Mesenchymal stem cell (in vitro differentiated cells and primary cell): ENCODE measurements at regions not wholly inside any gene's neighbourhood (a gene's known extent, or its start where the extent isn't known, plus 50 kb on each side); places are given as distances from the start of the nearest gene placed in this dataset.
"Not testable (repeated sequence)": the region's sequence is repeated elsewhere in the genome, so short reads cannot be mapped to it uniquely, and the experiment has no call there.

ENCODE experiments used
- DNase-seq: peaks from one replicate; pipeline ENCODE4 v3.0.0-alpha.2; 2013
- H2AFZ ChIP-seq: one replicate; pipeline ENCODE4 v1.6.1; 2013; ENCODE audit warnings: low read depth, mild to moderate bottlenecking, control low read depth, inconsistent platforms, low read length, moderate library complexity
- H2AK5ac ChIP-seq: 2 replicates; pipeline ENCODE4 v1.6.1; 2013; ENCODE audit warnings: low read length, moderate library complexity, mild to moderate bottlenecking, inconsistent platforms; ENCODE audit not compliant: severe bottlenecking
- H2BK120ac ChIP-seq: one replicate; pipeline ENCODE4 v1.6.1; 2013; ENCODE audit warnings: low read depth, mild to moderate bottlenecking, inconsistent platforms, low read length, moderate library complexity
- H2BK12ac ChIP-seq, 2 experiments: one replicate each; pipeline ENCODE4 v1.6.1; 2013; ENCODE audit warnings: inconsistent platforms in 2 of 2, low read length in 2 of 2, mild to moderate bottlenecking in 2 of 2, moderate library complexity in 2 of 2, control low read depth in 1 of 2
- H2BK15ac ChIP-seq: one replicate; pipeline ENCODE4 v1.6.1; 2013; ENCODE audit warnings: mild to moderate bottlenecking, low read depth, inconsistent platforms; ENCODE audit not compliant: poor library complexity, severe bottlenecking
- H2BK5ac ChIP-seq: 2 replicates; pipeline ENCODE4 v1.6.1; 2013; ENCODE audit warnings: low read depth, mild to moderate bottlenecking, low read length, control low read depth, inconsistent platforms; ENCODE audit not compliant: poor library complexity, severe bottlenecking
- H3K14ac ChIP-seq, 2 experiments: one replicate each; pipeline ENCODE4 v1.6.1; 2013; ENCODE audit warnings: inconsistent platforms in 2 of 2, low read length in 2 of 2, control low read depth in 1 of 2, mild to moderate bottlenecking in 1 of 2, moderate library complexity in 1 of 2
- H3K18ac ChIP-seq, 2 experiments: one replicate each; pipeline ENCODE4 v1.6.1; 2013; ENCODE audit warnings: inconsistent platforms in 2 of 2, low read length in 2 of 2, control low read depth in 1 of 2, low read depth in 1 of 2, mild to moderate bottlenecking in 1 of 2
- H3K23ac ChIP-seq, 2 experiments: one replicate each; pipeline ENCODE4 v1.6.1; 2013; ENCODE audit warnings: inconsistent platforms in 2 of 2, low read length in 2 of 2, mild to moderate bottlenecking in 2 of 2, moderate library complexity in 2 of 2, control low read depth in 1 of 2
- H3K27ac ChIP-seq: 2 replicates; pipeline ENCODE4 v1.5.1; 2013; ENCODE audit warnings: mild to moderate bottlenecking, moderate library complexity, low read length, control low read depth, inconsistent platforms; ENCODE audit not compliant: poor library complexity, severe bottlenecking
- H3K27me3 ChIP-seq, 2 experiments: 2 replicates each; pipeline versions ENCODE4 v1.6.1 to v1.7.0; 2013; ENCODE audit warnings: low read length in 2 of 2, mild to moderate bottlenecking in 2 of 2, moderate library complexity in 2 of 2, control low read depth in 1 of 2, inconsistent platforms in 1 of 2; ENCODE audit not compliant: control insufficient read depth in 1 of 2, insufficient read depth in 1 of 2
- H3K36me3 ChIP-seq, 2 experiments: 2 replicates each; pipeline versions ENCODE4 v1.6.1 to v1.7.0; 2013; ENCODE audit warnings: low read length in 2 of 2, control low read depth in 1 of 2, inconsistent platforms in 1 of 2, low read depth in 1 of 2, mild to moderate bottlenecking in 1 of 2; ENCODE audit not compliant: insufficient read depth in 2 of 2, control insufficient read depth in 1 of 2
- H3K4ac ChIP-seq, 2 experiments: one replicate each; pipeline ENCODE4 v1.6.1; 2013; ENCODE audit warnings: inconsistent platforms in 2 of 2, low read length in 2 of 2, mild to moderate bottlenecking in 2 of 2, moderate library complexity in 2 of 2, control low read depth in 1 of 2, low read depth in 1 of 2
- H3K4me1 ChIP-seq: 2 replicates; pipeline ENCODE4 v1.6.1; 2013; ENCODE audit warnings: low read depth, low read length, control low read depth; ENCODE audit not compliant: control insufficient read depth, insufficient read depth
- H3K4me2 ChIP-seq: 2 replicates; pipeline ENCODE4 v1.6.1; 2013; ENCODE audit warnings: low read length, mild to moderate bottlenecking, inconsistent platforms; ENCODE audit not compliant: poor library complexity, severe bottlenecking
- H3K4me3 ChIP-seq, 2 experiments: 2 replicates each; pipeline versions ENCODE4 v1.5.1 to v1.7.0; 2013; ENCODE audit warnings: low read length in 2 of 2, mild to moderate bottlenecking in 2 of 2, control low read depth in 1 of 2, low read depth in 1 of 2; ENCODE audit not compliant: insufficient read depth in 1 of 2
- H3K79me1 ChIP-seq: replicated peaks from 2 replicates; pipeline ENCODE4 v1.6.1; 2013; ENCODE audit warnings: mild to moderate bottlenecking, control low read depth, low read length, inconsistent platforms; ENCODE audit not compliant: poor library complexity, severe bottlenecking
- H3K9ac ChIP-seq: 2 replicates; pipeline ENCODE4 v1.7.0; 2013; ENCODE audit warnings: mild to moderate bottlenecking, low read length, moderate library complexity
- H3K9me3 ChIP-seq: 2 replicates; pipeline ENCODE4 v1.7.0; 2013; ENCODE audit warnings: mild to moderate bottlenecking, low read length; ENCODE audit not compliant: control insufficient read depth
- H4K8ac ChIP-seq: one replicate; pipeline ENCODE4 v1.6.1; 2013; ENCODE audit warnings: inconsistent platforms, mild to moderate bottlenecking, low read length, moderate library complexity
- H4K91ac ChIP-seq: one replicate; pipeline ENCODE4 v1.6.1; 2013; ENCODE audit warnings: mild to moderate bottlenecking, low read length, inconsistent platforms
- WGBS: methylation state at CpG from one replicate; pipeline ENCODE4 v1.1.7; 2013; ENCODE audit warnings: mixed read lengths; 5-methylcytosine and 5-hydroxymethylcytosine counted together

DNA sequence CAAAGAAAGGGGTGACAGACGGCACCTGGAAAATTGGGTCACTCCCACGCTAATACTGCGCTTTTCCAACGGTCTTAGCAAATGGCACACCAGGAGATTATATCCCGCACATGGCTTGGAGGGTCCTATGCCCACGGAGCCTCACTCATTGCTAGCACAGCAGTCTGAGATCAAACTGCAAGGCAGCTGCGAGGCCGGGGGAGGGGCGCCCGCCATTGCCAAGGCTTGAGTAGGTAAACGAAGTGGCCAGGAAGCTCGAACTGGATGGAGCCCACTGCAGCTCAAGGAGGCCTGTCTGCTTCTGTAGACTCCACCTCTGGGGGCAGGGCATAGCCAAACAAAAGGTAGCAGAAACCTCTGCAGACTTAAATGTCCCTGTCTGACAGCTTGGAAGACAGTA, 676.8 kb downstream of the BCKDHB start:
- not testable (repeated sequence) for H3K23ac ChIP-seq, H3K4me1 ChIP-seq, H3K4me3 ChIP-seq, H3K36me3 ChIP-seq, H3K9me3 ChIP-seq, H2BK120ac ChIP-seq, H3K4ac ChIP-seq, H3K9ac ChIP-seq, H3K79me1 ChIP-seq, H3K18ac ChIP-seq, H3K27ac ChIP-seq, H3K4me2 ChIP-seq, H2BK5ac ChIP-seq, H3K14ac ChIP-seq, H3K27me3 ChIP-seq, H2BK15ac ChIP-seq, DNase-seq, H2AK5ac ChIP-seq, H2AFZ ChIP-seq, H4K91ac ChIP-seq, H4K8ac ChIP-seq, H2BK12ac ChIP-seq
- WGBS, result 97% methylated on average over 12 of the region's 12 CpGs

DNA sequence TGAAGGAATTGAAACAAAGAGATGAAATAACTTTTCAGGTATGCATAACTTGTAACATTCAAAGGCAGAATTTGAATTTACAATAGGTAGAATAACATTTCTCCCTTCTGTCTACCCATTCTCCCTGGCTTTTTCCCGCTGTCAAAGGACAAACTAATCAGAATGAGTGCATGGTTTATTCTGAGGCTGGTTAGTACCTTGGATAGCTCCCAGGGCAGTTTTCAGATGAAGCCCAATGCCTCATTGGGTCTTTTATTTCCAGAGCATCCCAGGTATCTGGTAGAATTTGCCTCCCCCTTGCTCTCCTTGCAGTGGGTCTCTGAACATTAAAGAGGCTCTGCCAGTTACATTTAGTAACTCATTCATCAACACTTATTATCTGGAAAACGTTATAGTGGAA, 665.5 kb downstream of the BCKDHB start:
- H3K9me3 ChIP-seq, result no peaks in the 10 kb centered on the region
- peak; percentile 48 for DNase-seq
- H4K8ac ChIP-seq, result no peak overlapping the region
- peaks cover 2% of the 10 kb centered on the region for H3K4me1 ChIP-seq
- no peak overlapping the region for H3K9ac ChIP-seq
- H3K79me1 ChIP-seq, result no peaks in the 10 kb centered on the region
- no peak overlapping the region for H3K14ac ChIP-seq
- H3K4ac ChIP-seq, result no peak overlapping the region
- no peak overlapping the region for H4K91ac ChIP-seq
- no peak overlapping the region for H2BK5ac ChIP-seq
- H2BK12ac ChIP-seq, result no peak overlapping the region
- H3K27ac ChIP-seq, result no peak overlapping the region
- no peak overlapping the region for H2BK15ac ChIP-seq
- no peak overlapping the region for H2AK5ac ChIP-seq
- no peak overlapping the region for H3K4me3 ChIP-seq
- no peak overlapping the region for H2AFZ ChIP-seq
- no peak overlapping the region for H3K4me2 ChIP-seq
- WGBS, result 73% methylated on average over 1 of the region's 2 CpGs
- H3K36me3 ChIP-seq, result no peaks in the 10 kb centered on the region
- H3K23ac ChIP-seq, result no peak overlapping the region
- H3K18ac ChIP-seq, result no peak overlapping the region
- H2BK120ac ChIP-seq, result no peak overlapping the region
- no peaks in the 10 kb centered on the region for H3K27me3 ChIP-seq

DNA sequence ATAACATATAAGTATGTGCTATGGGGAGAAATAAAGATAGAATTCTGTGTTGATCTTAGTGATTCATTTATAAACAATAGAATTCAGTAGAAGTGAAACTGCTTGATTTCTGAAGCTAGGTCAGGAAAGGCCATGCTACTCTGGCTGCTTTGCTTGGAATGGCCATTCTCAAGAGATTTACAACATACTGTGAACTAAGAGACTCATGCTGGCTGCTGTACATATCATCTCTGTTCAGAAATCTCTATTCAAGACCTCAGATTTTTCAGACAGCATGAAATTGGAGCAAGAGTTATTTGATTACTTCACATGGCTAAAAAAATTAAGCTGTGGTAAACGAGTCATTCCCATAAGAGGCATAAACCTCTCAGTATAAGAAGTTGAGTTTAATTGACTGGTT, 662.6 kb downstream of the BCKDHB start:
- no CpG with 5 or more reads among the region's 1 CpG for WGBS
- Histone ChIP-seq H4K8ac (no peak overlapping the region), H3K36me3 (no peaks in the 10 kb centered on the region), H4K91ac (no peak overlapping the region), H3K4me2 (no peak overlapping the region), H2AFZ (no peak overlapping the region), H2BK5ac (no peak overlapping the region), H2AK5ac (no peak overlapping the region), H2BK120ac (no peak overlapping the region), H2BK12ac (no peak overlapping the region), H3K4ac (no peak overlapping the region), H3K4me1 (peaks cover 2% of the 10 kb centered on the region), H3K18ac (no peak overlapping the region), H3K23ac (no peak overlapping the region), H3K27ac (no peak overlapping the region), H3K14ac (no peak overlapping the region), H3K4me3 (no peak overlapping the region), H2BK15ac (no peak overlapping the region), H3K9ac (no peak overlapping the region), H3K27me3 (no peaks in the 10 kb centered on the region), H3K79me1 (no peaks in the 10 kb centered on the region), H3K9me3 (no peaks in the 10 kb centered on the region)
- DNase-seq, result peak; percentile 77

DNA sequence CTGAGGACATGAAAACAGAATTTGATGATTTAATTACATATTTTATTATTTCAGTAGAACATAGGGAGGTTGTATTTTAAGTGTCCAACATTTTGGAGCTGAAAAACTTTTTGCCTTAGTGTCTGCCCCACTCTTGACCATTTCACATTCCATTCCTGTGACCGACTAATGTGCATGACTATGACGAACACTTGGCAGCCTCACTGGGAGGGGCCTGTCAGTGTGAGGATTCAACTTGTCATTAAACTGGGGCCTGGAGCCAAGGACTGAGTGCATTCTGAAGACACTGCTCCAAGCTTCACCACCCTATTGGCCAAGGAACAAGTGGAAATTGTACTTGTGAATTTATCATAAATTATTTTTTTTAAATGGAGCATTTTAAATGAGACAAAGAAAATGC, 661.3 kb downstream of the BCKDHB start:
- Histone ChIP-seq H3K9ac (peak overlapping the region; percentile 52), H3K27me3 (no peaks in the 10 kb centered on the region), H3K79me1 (no peaks in the 10 kb centered on the region), H3K9me3 (no peaks in the 10 kb centered on the region), H3K4me3 (no peak overlapping the region), H2AK5ac (no peak overlapping the region), H3K23ac (no peak overlapping the region), H3K4me2 (no peak overlapping the region), H2BK5ac (no peak overlapping the region), H3K27ac (no peak overlapping the region), H3K14ac (no peak overlapping the region), H2BK12ac (no peak overlapping the region), H4K8ac (no peak overlapping the region), H4K91ac (peak overlapping the region; percentile 34), H2BK15ac (no peak overlapping the region), H3K36me3 (no peaks in the 10 kb centered on the region), H3K4me1 (peaks cover 2% of the 10 kb centered on the region), H3K4ac (no peak overlapping the region), H2AFZ (no peak overlapping the region), H3K18ac (peak overlapping the region in 1 of 2 experiments; percentile 49), H2BK120ac (no peak overlapping the region)
- WGBS, result 6% methylated on average over 2 of the region's 2 CpGs
- peak; percentile 74 for DNase-seq
